Glomerular endothelial cell (primary cell): ENCODE measurements at regions not wholly inside any gene's neighbourhood (a gene's known extent, or its start where the extent isn't known, plus 50 kb on each side); places are given as distances from the start of the nearest gene placed in this dataset.
"Not testable (repeated sequence)": the region's sequence is repeated elsewhere in the genome, so short reads cannot be mapped to it uniquely, and the experiment has no call there.

Source experiments
- DNase-seq: peaks from one replicate; pipeline ENCODE4 v3.0.0-alpha.2; 2011; ENCODE audit warnings: low read depth, low spot score; ENCODE audit errors: extremely low read depth

- no peak for DNase-seq
These were observed 152.7 kb upstream of the AADAT start for GRCh38 chr4:170242471-170242870.

GRCh38 chr4:170234800-170235199 is 145.0 kb upstream of the AADAT start:
- no peak for DNase-seq

GRCh38 chr4:170231377-170231776 is 141.6 kb upstream of the AADAT start:
- no peak for DNase-seq

GRCh38 chr4:170230242-170230641 is 140.5 kb upstream of the AADAT start:
- no peak for DNase-seq

- no peak for DNase-seq
These were observed 139.2 kb upstream of the AADAT start for GRCh38 chr4:170229006-170229405.

- no peak for DNase-seq
These were observed 138.2 kb upstream of the AADAT start for GRCh38 chr4:170227928-170228327.

GRCh38 chr4:170226288-170226687 is 136.5 kb upstream of the AADAT start:
- DNase-seq, result no peak

GRCh38 chr4:170214731-170215130 is 125.0 kb upstream of the AADAT start:
- no peak for DNase-seq

- no peak for DNase-seq
These were observed 124.3 kb upstream of the AADAT start for GRCh38 chr4:170214101-170214500.

- DNase-seq, result no peak
These were observed 113.0 kb upstream of the AADAT start for GRCh38 chr4:170202721-170203120.

DNA sequence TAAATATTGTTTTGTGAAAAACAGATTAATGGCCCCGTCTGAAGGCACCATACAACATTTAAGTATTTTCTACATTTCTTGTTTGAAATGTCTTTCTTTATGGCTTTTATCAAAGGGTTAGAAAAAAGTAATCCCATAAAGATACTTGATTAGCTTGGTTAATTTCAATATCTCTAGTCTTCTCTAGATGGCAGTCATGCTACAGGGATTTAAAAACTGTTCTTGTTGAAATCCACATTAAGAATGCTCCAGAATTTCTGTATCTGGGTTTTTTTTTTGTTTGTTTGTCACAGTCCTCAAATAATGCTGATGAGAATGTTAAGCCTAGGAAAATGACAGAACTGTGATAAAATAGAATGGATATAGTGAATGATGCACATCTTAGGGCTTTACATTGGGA is 109.0 kb upstream of the AADAT start:
- no peak for DNase-seq

DNA sequence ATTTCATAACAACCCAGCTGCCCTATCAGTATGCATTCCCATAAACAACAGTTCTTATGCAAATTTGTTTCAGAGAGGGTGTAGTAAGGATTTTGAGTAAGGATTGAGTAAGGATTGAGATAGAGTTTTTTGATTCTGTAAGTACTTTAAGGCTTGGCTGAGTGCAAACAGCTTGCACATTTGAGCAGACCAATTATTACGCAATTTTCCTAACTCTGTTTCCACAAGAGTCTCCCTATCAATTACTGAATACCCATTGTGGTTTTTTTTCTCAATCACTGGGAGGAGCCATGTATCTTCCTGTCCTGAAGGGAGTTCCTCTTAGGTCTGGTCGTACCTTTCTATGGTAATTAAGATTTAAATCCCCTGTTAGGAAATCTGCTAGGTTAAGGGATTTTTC is 105.0 kb upstream of the AADAT start:
- DNase-seq, result not testable (repeated sequence)

GRCh38 chr4:170193496-170193895 is 103.7 kb upstream of the AADAT start:
- DNase-seq, result no peak

DNA sequence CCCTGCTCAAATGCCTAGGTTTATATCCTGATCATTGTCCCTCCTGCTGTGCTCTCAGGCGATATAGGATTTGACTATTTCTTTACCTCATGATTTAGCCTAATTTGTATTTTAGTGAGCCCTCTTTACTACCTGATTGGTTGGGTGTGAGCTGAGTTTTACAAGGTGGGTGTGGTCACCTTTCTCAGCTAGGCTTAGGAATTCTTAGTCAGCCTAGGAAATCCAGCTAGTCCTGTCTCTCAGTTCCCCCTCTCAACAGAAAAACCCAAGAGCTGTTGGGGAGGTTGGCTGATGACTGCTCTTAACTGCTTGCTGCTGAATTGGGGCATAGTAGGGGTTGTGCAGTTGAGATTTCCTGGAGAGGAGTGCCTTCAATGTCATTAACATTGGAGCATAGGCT is 100.5 kb upstream of the AADAT start:
- no peak for DNase-seq

DNA sequence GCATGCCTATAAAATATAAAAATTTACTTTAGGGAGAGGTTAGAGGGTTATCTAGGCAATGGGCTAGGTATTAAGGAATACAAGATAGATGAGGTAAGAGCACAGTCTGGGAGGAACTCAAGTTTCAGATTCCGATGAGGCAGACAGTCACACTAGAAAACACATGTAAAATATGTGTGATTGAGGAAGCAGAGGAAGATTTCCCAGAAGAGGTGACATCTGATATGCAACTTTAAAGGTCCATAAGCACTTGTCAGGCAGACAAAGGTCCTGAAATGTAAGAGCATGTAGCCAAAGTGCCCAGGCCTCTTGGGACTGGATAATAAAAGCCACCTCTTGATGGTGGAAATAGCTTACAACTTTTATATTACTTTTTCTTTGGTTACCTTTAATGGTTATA is 81.1 kb upstream of the AADAT start:
- no peak for DNase-seq

DNA sequence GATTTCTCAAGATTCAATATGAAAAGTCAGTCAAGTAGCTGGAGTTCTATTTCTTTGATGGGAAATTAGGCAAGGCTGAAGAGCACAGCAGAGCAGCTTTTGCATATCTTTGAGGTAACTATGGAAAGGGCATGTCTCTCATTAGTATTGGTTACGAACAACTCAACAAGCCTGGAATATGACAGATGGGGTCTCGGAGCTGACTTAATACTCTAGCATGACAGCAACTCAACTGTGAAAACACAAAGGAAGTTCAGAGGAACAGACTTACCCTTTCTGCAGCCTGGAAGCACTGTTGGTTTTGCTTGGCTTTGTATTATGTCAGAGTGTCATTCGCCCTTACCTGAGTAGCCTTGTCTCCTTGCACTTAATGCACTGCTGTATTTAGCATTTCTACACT is 79.9 kb upstream of the AADAT start:
- no peak for DNase-seq

GRCh38 chr4:170167678-170168077 is 77.9 kb upstream of the AADAT start:
- DNase-seq, result no peak

- not testable (repeated sequence) for DNase-seq
These were observed 76.4 kb upstream of the AADAT start for GRCh38 chr4:170166193-170166592.

GRCh38 chr4:170162416-170162815 is 72.7 kb upstream of the AADAT start:
- no peak for DNase-seq

- DNase-seq, result no peak
These were observed 67.9 kb upstream of the AADAT start for GRCh38 chr4:170157670-170158069.

DNA sequence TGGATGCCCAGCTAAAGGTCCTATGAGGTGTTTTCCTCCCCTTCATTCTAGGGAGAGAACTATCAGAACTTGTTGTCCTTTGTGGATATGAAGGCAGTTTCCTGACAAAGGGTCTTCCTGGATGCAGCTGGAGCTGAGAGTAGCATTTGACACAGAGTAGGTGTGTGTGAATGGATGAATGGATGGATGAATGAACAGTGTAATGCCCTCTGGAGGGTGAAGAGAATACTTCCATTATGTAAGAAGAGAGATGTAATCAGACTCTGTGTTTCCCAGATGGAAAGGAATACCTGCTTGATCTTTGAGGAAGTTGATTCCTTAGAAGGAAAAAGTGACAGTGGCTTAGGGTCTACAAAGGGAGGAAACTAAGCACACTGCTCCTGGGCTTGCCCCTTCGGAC is 55.4 kb upstream of the AADAT start:
- no peak for DNase-seq

GRCh38 chr4:170139764-170140163 is 50.0 kb upstream of the AADAT start:
- DNase-seq, result no peak
